HUES48 (cell line): ENCODE measurements at regions not wholly inside any gene's neighbourhood (a gene's known extent, or its start where the extent isn't known, plus 50 kb on each side); places are given as distances from the start of the nearest gene placed in this dataset.

Experiments
- H3K27ac ChIP-seq: one replicate; pipeline ENCODE4 v1.7.0; 2013; ENCODE audit warnings: low read depth, low read length, inconsistent platforms
- H3K27me3 ChIP-seq: 2 replicates; pipeline ENCODE4 v1.6.1; 2013; ENCODE audit warnings: mild to moderate bottlenecking, low read length; ENCODE audit not compliant: control insufficient read depth, insufficient read depth
- H3K36me3 ChIP-seq: 2 replicates; pipeline ENCODE4 v1.6.1; 2013; ENCODE audit warnings: low read length; ENCODE audit not compliant: control insufficient read depth, insufficient read depth
- H3K4me1 ChIP-seq: 2 replicates; pipeline ENCODE4 v1.6.1; 2013; ENCODE audit warnings: mild to moderate bottlenecking, low read length; ENCODE audit not compliant: control insufficient read depth, insufficient read depth
- H3K4me3 ChIP-seq: 2 replicates; pipeline ENCODE4 v1.5.1; 2013; ENCODE audit warnings: mild to moderate bottlenecking, low read depth, low read length
- H3K9ac ChIP-seq: 2 replicates; pipeline ENCODE4 v1.6.1; 2013; ENCODE audit warnings: mild to moderate bottlenecking, low read depth, low read length, moderate library complexity
- H3K9me3 ChIP-seq: 2 replicates; pipeline ENCODE4 v1.6.1; 2013; ENCODE audit warnings: low read length; ENCODE audit not compliant: control insufficient read depth, insufficient read depth

GRCh38 chr5:69039829-69040228, 54.0 kb upstream of the SLC30A5 start:
- Histone ChIP-seq H3K36me3 (no peaks in the 10 kb centered on the region), H3K4me1 (peaks cover 7% of the 10 kb centered on the region; the same call in 1 of the 2 replicates), H3K27ac (no peak overlapping the region), H3K9ac (no peak overlapping the region), H3K9me3 (no peaks in the 10 kb centered on the region), H3K27me3 (no peaks in the 10 kb centered on the region), H3K4me3 (no peak overlapping the region)

- peaks cover 7% of the 10 kb centered on the region; the same call in 1 of the 2 replicates for H3K4me1 ChIP-seq
- no peak overlapping the region for H3K4me3 ChIP-seq
- no peak overlapping the region for H3K9ac ChIP-seq
- H3K27me3 ChIP-seq = no peaks in the 10 kb centered on the region
- H3K9me3 ChIP-seq = no peaks in the 10 kb centered on the region
- H3K27ac ChIP-seq = no peak overlapping the region
- H3K36me3 ChIP-seq = no peaks in the 10 kb centered on the region
These were observed 51.3 kb upstream of the SLC30A5 start for GRCh38 chr5:69042500-69042899.

GRCh38 chr5:69042915-69043654, 50.7 kb upstream of the SLC30A5 start:
- Histone ChIP-seq H3K4me1 (peaks cover 7% of the 10 kb centered on the region; the same call in 1 of the 2 replicates), H3K9ac (peak overlapping the region; percentile 72), H3K9me3 (no peaks in the 10 kb centered on the region), H3K27me3 (no peaks in the 10 kb centered on the region), H3K4me3 (peak overlapping the region; percentile 70), H3K27ac (no peak overlapping the region), H3K36me3 (no peaks in the 10 kb centered on the region)

GRCh38 chr5:69043655-69043996, 50.2 kb upstream of the SLC30A5 start:
- peaks cover 7% of the 10 kb centered on the region; the same call in 1 of the 2 replicates for H3K4me1 ChIP-seq
- H3K36me3 ChIP-seq = no peaks in the 10 kb centered on the region
- no peaks in the 10 kb centered on the region for H3K27me3 ChIP-seq
- no peaks in the 10 kb centered on the region for H3K9me3 ChIP-seq
- no peak overlapping the region for H3K4me3 ChIP-seq
- no peak overlapping the region for H3K9ac ChIP-seq
- H3K27ac ChIP-seq = no peak overlapping the region
